Fibroblast of lung (primary cell): ENCODE measurements at regions not wholly inside any gene's neighbourhood (a gene's known extent, or its start where the extent isn't known, plus 50 kb on each side); places are given as distances from the start of the nearest gene placed in this dataset.

Experiments used
- EZH2 ChIP-seq: IDR thresholded peaks from 2 replicates; pipeline ENCODE4 v1.5.1; 2012; ENCODE audit warnings: low read length, control low read depth, mild to moderate bottlenecking; ENCODE audit errors: missing control alignments
- TF ChIP-seq, protein P1 (sequence below), 2 donors: IDR thresholded peaks in 1 of 2; conservative IDR thresholded peaks in 1 of 2; 1 replicate in 1 of 2; 2 replicates in 1 of 2; pipeline ENCODE4 v1.5.1; 2011 to 2012; ENCODE audit warnings: low read length in 2 of 2, control low read depth in 1 of 2, inconsistent platforms in 1 of 2, low read depth in 1 of 2, mild to moderate bottlenecking in 1 of 2

DNA sequence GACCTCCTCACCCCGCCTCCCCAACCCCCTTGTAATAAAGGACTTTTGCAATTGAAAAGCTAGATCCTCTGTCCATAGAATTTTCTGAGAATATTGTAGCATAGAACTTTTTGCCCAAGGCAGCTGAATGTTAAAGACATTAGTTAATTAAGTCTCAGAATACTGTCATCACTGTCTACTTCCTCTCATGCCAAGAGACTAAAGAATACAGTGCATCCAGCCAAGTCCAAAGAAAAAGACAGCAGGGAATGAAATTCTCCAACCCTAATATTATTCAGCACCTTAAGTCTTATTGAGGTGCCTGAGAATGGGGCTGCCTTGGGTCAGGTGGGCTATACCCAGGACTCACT, 313.3 kb upstream of the GATB start:
- TF ChIP-seq, protein P1, sequence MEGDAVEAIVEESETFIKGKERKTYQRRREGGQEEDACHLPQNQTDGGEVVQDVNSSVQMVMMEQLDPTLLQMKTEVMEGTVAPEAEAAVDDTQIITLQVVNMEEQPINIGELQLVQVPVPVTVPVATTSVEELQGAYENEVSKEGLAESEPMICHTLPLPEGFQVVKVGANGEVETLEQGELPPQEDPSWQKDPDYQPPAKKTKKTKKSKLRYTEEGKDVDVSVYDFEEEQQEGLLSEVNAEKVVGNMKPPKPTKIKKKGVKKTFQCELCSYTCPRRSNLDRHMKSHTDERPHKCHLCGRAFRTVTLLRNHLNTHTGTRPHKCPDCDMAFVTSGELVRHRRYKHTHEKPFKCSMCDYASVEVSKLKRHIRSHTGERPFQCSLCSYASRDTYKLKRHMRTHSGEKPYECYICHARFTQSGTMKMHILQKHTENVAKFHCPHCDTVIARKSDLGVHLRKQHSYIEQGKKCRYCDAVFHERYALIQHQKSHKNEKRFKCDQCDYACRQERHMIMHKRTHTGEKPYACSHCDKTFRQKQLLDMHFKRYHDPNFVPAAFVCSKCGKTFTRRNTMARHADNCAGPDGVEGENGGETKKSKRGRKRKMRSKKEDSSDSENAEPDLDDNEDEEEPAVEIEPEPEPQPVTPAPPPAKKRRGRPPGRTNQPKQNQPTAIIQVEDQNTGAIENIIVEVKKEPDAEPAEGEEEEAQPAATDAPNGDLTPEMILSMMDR (conservative IDR thresholded peaks at IDR 0.05 in 1 of 2, IDR thresholded peaks at IDR 0.05 in 1 of 2; ENCODE audit: low read depth in 1 of 2, low read length in 2 of 2): no peak
- no peak for TF ChIP-seq EZH2
